Stimulated activated memory B cell treated with anti-CD40 and anti-IgM and Interleukin-4, amounts not matched to agents 10 μg/mL and 1 μg/mL and 100 μg/mL, for 72 hours (primary cell): ENCODE measurements at regions not wholly inside any gene's neighbourhood (a gene's known extent, or its start where the extent isn't known, plus 50 kb on each side); places are given as distances from the start of the nearest gene placed in this dataset.

ENCODE experiments used
- ATAC-seq: fragments of 150-1000 bp; cut with Tn5 transposase; 2 replicates; pipeline ENCODE4 v1.10.0; 2021
- H3K27ac Mint-ChIP-seq: one replicate; pipeline ENCODE4 v1.8.0; 2022; ENCODE audit warnings: mild to moderate bottlenecking, mixed read lengths
- H3K27me3 Mint-ChIP-seq: one replicate; pipeline ENCODE4 v1.8.0; 2022; ENCODE audit warnings: mixed read lengths
- H3K36me3 Mint-ChIP-seq: one replicate; pipeline ENCODE4 v1.8.0; 2022; ENCODE audit warnings: mixed read lengths
- H3K4me1 Mint-ChIP-seq: one replicate; pipeline ENCODE4 v1.8.0; 2022; ENCODE audit warnings: mixed read lengths
- H3K4me3 Mint-ChIP-seq: one replicate; pipeline ENCODE4 v1.8.0; 2022; ENCODE audit warnings: mild to moderate bottlenecking, moderate library complexity, mixed read lengths
- H3K9me3 Mint-ChIP-seq: one replicate; pipeline ENCODE4 v1.8.0; 2022; ENCODE audit warnings: mixed read lengths

GRCh38 chr13:44159633-44160279 lies 213.9 kb upstream of the SERP2 start:
- H3K27ac Mint-ChIP-seq = no peak overlapping the region
- H3K4me1 Mint-ChIP-seq = no peaks in the 10 kb centered on the region
- peaks cover 34% of the 10 kb centered on the region for H3K27me3 Mint-ChIP-seq
- no peak overlapping the region for H3K4me3 Mint-ChIP-seq
- no peaks in the 10 kb centered on the region for H3K9me3 Mint-ChIP-seq
- no peak for ATAC-seq
- no peaks in the 10 kb centered on the region for H3K36me3 Mint-ChIP-seq

GRCh38 chr13:44160591-44161191 lies 212.9 kb upstream of the SERP2 start:
- Mint-ChIP-seq H3K27me3 (peaks cover 25% of the 10 kb centered on the region), H3K27ac (no peak overlapping the region), H3K9me3 (no peaks in the 10 kb centered on the region), H3K4me3 (no peak overlapping the region), H3K36me3 (no peaks in the 10 kb centered on the region), H3K4me1 (no peaks in the 10 kb centered on the region)
- no peak for ATAC-seq

- peaks cover 11% of the 10 kb centered on the region for H3K27me3 Mint-ChIP-seq
- H3K9me3 Mint-ChIP-seq = no peaks in the 10 kb centered on the region
- no peak overlapping the region for H3K4me3 Mint-ChIP-seq
- no peak overlapping the region for H3K27ac Mint-ChIP-seq
- ATAC-seq = no peak
- no peaks in the 10 kb centered on the region for H3K4me1 Mint-ChIP-seq
- H3K36me3 Mint-ChIP-seq = no peaks in the 10 kb centered on the region
Observed at GRCh38 chr13:44163108-44163507, 210.5 kb upstream of the SERP2 start.

GRCh38 chr13:44165221-44165888 lies 208.3 kb upstream of the SERP2 start:
- no peak for ATAC-seq
- H3K27ac Mint-ChIP-seq = no peak overlapping the region

GRCh38 chr13:44165889-44166496 lies 207.6 kb upstream of the SERP2 start:
- Mint-ChIP-seq H3K36me3 (no peaks in the 10 kb centered on the region), H3K9me3 (no peaks in the 10 kb centered on the region), H3K4me3 (no peak overlapping the region), H3K27ac (no peak overlapping the region), H3K27me3 (peaks cover 20% of the 10 kb centered on the region), H3K4me1 (no peaks in the 10 kb centered on the region)
- no peak for ATAC-seq

More at GRCh38 chr13:44165221-44165888, 208.3 kb upstream of the SERP2 start:
- Mint-ChIP-seq H3K36me3 (no peaks in the 10 kb centered on the region), H3K4me3 (no peak overlapping the region), H3K9me3 (no peaks in the 10 kb centered on the region), H3K4me1 (no peaks in the 10 kb centered on the region), H3K27me3 (peaks cover 21% of the 10 kb centered on the region)

GRCh38 chr13:44169018-44169911 lies 204.4 kb upstream of the SERP2 start:
- no peak for ATAC-seq
- Mint-ChIP-seq H3K4me3 (no peak overlapping the region), H3K27ac (no peak overlapping the region), H3K27me3 (peaks cover 20% of the 10 kb centered on the region), H3K4me1 (no peaks in the 10 kb centered on the region), H3K9me3 (no peaks in the 10 kb centered on the region), H3K36me3 (no peaks in the 10 kb centered on the region)

GRCh38 chr13:44170731-44171130 lies 202.9 kb upstream of the SERP2 start:
- Mint-ChIP-seq H3K4me1 (no peaks in the 10 kb centered on the region), H3K27ac (no peak overlapping the region), H3K4me3 (no peak overlapping the region), H3K27me3 (peaks cover 27% of the 10 kb centered on the region), H3K9me3 (no peaks in the 10 kb centered on the region), H3K36me3 (no peaks in the 10 kb centered on the region)
- no peak for ATAC-seq

- Mint-ChIP-seq H3K27ac (no peak overlapping the region), H3K9me3 (no peaks in the 10 kb centered on the region), H3K4me1 (no peaks in the 10 kb centered on the region), H3K27me3 (peaks cover 31% of the 10 kb centered on the region), H3K4me3 (no peak overlapping the region), H3K36me3 (no peaks in the 10 kb centered on the region)
- ATAC-seq = peak; percentile 5
Observed at GRCh38 chr13:44171156-44171555, 202.5 kb upstream of the SERP2 start.

DNA sequence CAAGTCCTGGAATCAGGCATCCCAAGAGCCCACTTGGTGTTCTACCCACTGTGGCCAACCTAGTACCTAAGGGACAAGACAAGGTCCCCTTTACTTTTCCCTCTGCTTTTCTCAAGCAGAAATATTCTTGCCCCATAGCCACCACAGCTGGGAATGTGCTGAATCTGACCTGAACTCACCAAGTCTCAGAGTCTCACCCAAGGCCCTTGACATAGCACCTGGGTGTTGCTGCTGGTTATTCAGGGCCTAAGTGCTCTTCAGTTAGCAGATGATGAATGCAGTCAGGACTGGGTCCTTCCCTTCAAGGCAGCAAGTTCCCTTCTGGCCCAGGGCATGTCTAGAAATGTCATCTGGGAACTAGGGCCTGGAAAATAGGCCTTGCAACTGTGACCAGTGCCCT lies 201.8 kb upstream of the SERP2 start:
- Mint-ChIP-seq H3K36me3 (no peaks in the 10 kb centered on the region), H3K27ac (no peak overlapping the region), H3K27me3 (peaks cover 34% of the 10 kb centered on the region), H3K4me3 (no peak overlapping the region), H3K9me3 (no peaks in the 10 kb centered on the region), H3K4me1 (no peaks in the 10 kb centered on the region)
- ATAC-seq = no peak

- H3K27me3 Mint-ChIP-seq = peaks cover 34% of the 10 kb centered on the region
- H3K4me1 Mint-ChIP-seq = no peaks in the 10 kb centered on the region
- no peak overlapping the region for H3K27ac Mint-ChIP-seq
- no peak overlapping the region for H3K4me3 Mint-ChIP-seq
- H3K9me3 Mint-ChIP-seq = no peaks in the 10 kb centered on the region
- no peak for ATAC-seq
- no peaks in the 10 kb centered on the region for H3K36me3 Mint-ChIP-seq
Observed at GRCh38 chr13:44172281-44172810, 201.3 kb upstream of the SERP2 start.

DNA sequence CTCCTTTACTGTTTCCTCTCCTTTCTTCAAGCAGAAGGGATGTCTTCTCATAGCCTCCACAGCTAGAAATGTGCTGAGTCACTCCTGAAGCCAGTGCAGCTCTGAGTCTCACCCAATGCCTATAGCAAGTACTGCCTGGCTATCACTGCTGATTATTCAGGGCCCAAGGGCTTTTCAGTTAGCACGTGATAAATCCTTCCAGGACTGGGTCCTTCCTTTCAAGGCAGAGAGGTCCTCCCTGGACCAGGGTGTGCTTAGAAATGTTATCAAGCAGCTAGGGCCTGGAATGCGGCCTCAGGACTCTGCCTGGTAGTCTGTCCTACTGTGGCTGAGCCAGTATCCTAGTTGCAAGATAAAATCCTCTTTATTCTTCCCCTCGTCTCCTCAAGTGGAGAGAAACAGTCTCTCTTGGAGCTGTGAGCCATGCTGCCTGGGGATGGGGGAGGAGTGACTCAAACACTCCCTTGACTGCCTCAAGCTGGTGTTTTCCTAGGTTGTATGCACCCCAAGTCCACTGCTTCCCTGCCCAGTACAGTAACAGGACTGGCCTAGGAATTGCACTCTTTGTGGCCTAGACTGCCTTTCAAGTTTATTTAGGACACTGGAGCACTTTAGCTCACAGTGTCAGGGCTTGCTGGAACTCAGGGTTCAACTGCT lies 198.7 kb upstream of the SERP2 start:
- H3K36me3 Mint-ChIP-seq = no peaks in the 10 kb centered on the region
- no peaks in the 10 kb centered on the region for H3K9me3 Mint-ChIP-seq
- no peak overlapping the region for H3K27ac Mint-ChIP-seq
- no peak for ATAC-seq
- H3K27me3 Mint-ChIP-seq = peaks cover 28% of the 10 kb centered on the region
- H3K4me1 Mint-ChIP-seq = no peaks in the 10 kb centered on the region
- no peak overlapping the region for H3K4me3 Mint-ChIP-seq

DNA sequence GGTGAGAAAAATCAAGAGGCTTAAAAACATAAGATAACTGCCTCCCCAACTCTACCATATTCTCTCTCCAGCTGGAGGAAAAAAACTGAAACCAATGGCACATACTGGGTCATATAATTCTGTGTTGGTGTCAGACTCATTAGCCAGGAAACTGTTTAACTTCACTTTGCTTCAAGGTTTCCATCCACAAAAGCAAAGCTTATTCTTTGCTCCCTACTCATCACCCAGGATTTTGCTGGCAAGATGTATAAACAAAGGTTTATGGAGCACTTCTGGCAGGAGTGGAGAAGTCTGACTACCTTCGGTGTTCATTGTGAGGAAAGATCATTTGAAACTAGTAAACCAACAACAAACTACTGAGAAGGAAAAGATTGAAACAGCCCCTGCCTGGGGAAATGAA lies 197.5 kb upstream of the SERP2 start:
- Mint-ChIP-seq H3K4me3 (no peak overlapping the region), H3K36me3 (no peaks in the 10 kb centered on the region), H3K27me3 (peaks cover 23% of the 10 kb centered on the region), H3K4me1 (no peaks in the 10 kb centered on the region), H3K27ac (no peak overlapping the region), H3K9me3 (no peaks in the 10 kb centered on the region)
- ATAC-seq = no peak

DNA sequence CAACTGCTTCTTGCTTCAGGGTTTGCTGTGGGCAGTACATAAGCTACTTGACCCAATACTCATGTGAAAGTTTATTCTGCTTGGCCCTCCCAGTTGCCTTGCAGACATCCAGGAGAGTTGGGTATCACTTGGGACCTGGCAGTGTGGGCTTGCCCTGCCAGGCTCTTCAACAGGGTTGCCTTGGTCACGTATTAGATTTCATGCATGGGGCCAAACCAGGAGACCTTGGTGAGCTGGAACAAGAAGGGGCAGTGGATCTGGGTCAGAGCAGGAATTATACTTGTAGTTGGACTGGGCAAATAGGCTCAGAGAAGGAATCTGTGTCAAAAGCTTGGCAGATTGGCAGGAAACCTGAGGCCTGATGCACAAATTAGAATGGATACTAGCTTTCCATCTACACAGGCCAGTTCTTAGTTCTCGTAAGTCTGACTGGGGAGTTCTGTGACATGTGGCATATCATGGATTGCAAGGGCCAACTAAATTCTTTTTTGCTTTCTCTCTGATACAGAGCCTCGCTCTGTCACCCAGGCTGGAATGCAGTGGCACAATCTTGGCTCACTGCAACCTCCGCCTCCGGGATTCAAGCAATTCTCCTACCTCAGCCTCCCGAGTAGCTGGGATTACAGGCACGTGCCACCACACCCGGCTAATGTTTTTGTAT lies 192.6 kb upstream of the SERP2 start:
- Mint-ChIP-seq H3K9me3 (no peaks in the 10 kb centered on the region), H3K4me1 (no peaks in the 10 kb centered on the region), H3K27ac (no peak overlapping the region), H3K4me3 (no peak overlapping the region), H3K27me3 (peaks cover 24% of the 10 kb centered on the region), H3K36me3 (no peaks in the 10 kb centered on the region)
- ATAC-seq = no peak

DNA sequence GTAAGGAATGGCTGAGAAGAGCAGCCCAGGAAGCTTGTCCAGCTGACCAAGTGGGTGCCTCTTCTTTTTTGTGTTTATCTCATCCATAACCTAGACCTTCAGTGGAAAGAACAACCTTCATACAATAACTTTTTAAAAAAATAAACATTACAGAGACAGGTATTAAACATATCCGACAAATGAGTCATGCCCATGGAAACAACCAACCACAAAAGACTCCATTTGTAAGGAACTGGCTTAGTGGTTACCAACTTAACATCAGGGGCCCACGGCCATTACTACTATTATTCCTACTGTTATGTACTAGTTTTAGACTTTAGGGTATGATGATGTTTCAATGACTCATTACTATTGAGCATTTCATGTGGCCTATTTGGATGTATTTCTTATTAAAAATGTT lies 191.7 kb upstream of the SERP2 start:
- H3K27me3 Mint-ChIP-seq = peaks cover 19% of the 10 kb centered on the region
- H3K9me3 Mint-ChIP-seq = no peaks in the 10 kb centered on the region
- no peaks in the 10 kb centered on the region for H3K4me1 Mint-ChIP-seq
- H3K27ac Mint-ChIP-seq = no peak overlapping the region
- no peaks in the 10 kb centered on the region for H3K36me3 Mint-ChIP-seq
- H3K4me3 Mint-ChIP-seq = no peak overlapping the region
- ATAC-seq = no peak
